ENCODE measurements at regions not wholly inside any gene's neighbourhood (a gene's known extent, or its start where the extent isn't known, plus 50 kb on each side); places are given as distances from the start of the nearest gene placed in this dataset.

DNA sequence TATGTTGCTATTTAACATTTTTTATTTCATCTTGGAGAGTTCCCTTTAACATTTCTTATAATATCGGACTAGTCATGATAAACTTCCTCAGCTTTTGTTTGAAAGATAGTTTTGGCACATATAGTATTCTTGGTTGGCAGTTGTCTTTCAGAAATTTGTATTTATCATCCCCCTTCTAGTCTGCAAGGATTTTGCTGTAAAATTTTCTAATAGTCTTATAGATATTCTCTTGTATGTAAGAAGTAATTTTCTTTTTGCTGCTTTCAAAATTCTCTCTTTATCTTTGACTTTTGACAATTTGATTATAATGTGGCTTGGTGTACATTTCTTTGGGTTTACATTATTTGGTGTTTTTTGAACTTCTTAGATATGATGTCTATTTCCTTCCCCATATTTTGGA lies 116.0 kb upstream of the AVPR1A start:
- H3K4me1 ChIP-seq: no peaks in the 10 kb centered on the region
- TF ChIP-seq, protein P1, sequence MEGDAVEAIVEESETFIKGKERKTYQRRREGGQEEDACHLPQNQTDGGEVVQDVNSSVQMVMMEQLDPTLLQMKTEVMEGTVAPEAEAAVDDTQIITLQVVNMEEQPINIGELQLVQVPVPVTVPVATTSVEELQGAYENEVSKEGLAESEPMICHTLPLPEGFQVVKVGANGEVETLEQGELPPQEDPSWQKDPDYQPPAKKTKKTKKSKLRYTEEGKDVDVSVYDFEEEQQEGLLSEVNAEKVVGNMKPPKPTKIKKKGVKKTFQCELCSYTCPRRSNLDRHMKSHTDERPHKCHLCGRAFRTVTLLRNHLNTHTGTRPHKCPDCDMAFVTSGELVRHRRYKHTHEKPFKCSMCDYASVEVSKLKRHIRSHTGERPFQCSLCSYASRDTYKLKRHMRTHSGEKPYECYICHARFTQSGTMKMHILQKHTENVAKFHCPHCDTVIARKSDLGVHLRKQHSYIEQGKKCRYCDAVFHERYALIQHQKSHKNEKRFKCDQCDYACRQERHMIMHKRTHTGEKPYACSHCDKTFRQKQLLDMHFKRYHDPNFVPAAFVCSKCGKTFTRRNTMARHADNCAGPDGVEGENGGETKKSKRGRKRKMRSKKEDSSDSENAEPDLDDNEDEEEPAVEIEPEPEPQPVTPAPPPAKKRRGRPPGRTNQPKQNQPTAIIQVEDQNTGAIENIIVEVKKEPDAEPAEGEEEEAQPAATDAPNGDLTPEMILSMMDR (IDR thresholded peaks at IDR 0.05): no peak
- TF ChIP-seq EP300 (IDR thresholded peaks at IDR 0.05): no peak
- H3K27ac ChIP-seq: no peak overlapping the region
- H3K9me3 ChIP-seq: peaks cover 10% of the 10 kb centered on the region
- no peaks in the 10 kb centered on the region for H3K36me3 ChIP-seq
- H3K4me3 ChIP-seq: no peak overlapping the region
- no peak for DNase-seq (ENCODE audit: low spot score in 2 of 2)
- WGBS: 93% methylated on average over 1 of the region's 1 CpG
- no peaks in the 10 kb centered on the region for H3K27me3 ChIP-seq

DNA sequence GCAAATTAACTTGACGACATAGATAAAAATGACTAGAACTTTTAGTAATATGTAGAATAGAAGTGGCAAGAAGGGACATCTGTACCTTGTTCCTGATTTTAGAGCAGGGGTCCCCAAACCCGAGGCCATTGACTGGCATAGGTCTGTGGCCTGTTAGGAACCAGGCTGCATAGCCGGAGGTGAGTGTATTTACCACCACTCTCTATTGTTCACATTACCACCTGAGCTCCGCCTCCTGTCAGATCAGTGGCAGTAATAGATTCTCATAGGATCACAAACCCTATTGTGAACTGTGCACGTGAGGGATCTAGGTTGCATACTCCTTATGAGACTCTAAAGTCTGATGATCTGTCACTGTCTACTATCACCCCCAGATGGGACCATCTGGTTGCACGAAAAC lies 113.6 kb upstream of the AVPR1A start:
- H3K4me1 ChIP-seq: no peaks in the 10 kb centered on the region
- 83% methylated on average over 6 of the region's 6 CpGs for WGBS
- DNase-seq (ENCODE audit: low spot score in 2 of 2): no peak
- H3K36me3 ChIP-seq: no peaks in the 10 kb centered on the region
- TF ChIP-seq POLR2A (IDR thresholded peaks at IDR 0.05) (no peak), POLR2AphosphoS5 (IDR thresholded peaks at IDR 0.05) (no peak), EP300 (IDR thresholded peaks at IDR 0.05) (no peak)
- TF ChIP-seq, protein P1 (IDR thresholded peaks at IDR 0.05): no peak
- no peak overlapping the region for H3K27ac ChIP-seq
- peaks cover 10% of the 10 kb centered on the region for H3K9me3 ChIP-seq
- no peak overlapping the region for H3K4me3 ChIP-seq
- no peaks in the 10 kb centered on the region for H3K27me3 ChIP-seq

DNA sequence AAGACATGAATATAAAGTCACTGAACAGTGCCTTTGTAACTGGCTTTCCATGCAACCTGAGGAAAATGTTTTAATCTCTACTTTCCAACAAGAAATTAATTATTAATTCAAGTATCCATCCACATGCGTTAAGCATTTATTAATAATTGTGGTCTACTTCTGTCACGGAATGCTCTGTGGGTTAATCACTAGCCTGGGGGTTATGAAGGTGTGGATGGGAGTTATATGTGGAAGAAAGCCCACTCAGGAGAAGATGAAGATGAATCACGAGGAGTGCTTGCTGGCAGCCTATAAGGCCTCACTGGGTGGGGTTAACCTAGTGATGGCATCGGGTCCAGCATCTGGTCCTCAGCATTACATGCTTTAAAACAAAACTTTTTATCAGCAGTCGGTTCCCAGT lies 99.5 kb upstream of the AVPR1A start:
- DNase-seq (ENCODE audit: low spot score in 2 of 2): no peak
- no peaks in the 10 kb centered on the region for H3K36me3 ChIP-seq
- no peaks in the 10 kb centered on the region for H3K9me3 ChIP-seq
- no peak overlapping the region for H3K27ac ChIP-seq
- TF ChIP-seq, protein P1 (IDR thresholded peaks at IDR 0.05): no peak
- TF ChIP-seq POLR2AphosphoS5 (IDR thresholded peaks at IDR 0.05) (no peak), EP300 (IDR thresholded peaks at IDR 0.05) (no peak), POLR2A (IDR thresholded peaks at IDR 0.05) (no peak)
- H3K27me3 ChIP-seq: no peaks in the 10 kb centered on the region
- WGBS: 81% methylated on average over 5 of the region's 5 CpGs
- no peak overlapping the region for H3K4me3 ChIP-seq
- no peaks in the 10 kb centered on the region for H3K4me1 ChIP-seq

DNA sequence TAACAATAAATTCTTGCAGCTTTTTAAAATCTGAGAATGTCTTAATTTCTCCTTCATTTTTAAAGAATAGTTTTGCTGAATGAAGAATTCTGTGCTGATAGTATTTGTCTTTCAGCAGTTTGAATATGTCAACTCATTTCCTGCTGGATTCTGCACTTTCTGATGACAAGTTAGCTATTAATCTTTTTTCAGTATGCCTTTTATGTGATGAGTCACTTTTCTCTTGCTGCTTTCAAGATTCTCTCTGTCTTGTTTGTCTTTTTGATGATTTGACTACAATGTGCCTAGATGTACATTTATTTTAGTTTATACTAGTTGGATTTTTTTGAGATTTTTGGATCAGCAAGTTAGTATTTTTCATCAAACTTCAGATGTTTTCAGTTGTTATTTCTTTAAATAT lies 87.9 kb upstream of the AVPR1A start:
- no peak overlapping the region for H3K27ac ChIP-seq
- no peak overlapping the region for H3K4me3 ChIP-seq
- H3K9me3 ChIP-seq: peaks cover 5% of the 10 kb centered on the region
- H3K27me3 ChIP-seq: no peaks in the 10 kb centered on the region
- TF ChIP-seq POLR2AphosphoS5 (IDR thresholded peaks at IDR 0.05) (no peak), EP300 (IDR thresholded peaks at IDR 0.05) (no peak), POLR2A (IDR thresholded peaks at IDR 0.05) (no peak)
- TF ChIP-seq, protein P1 (IDR thresholded peaks at IDR 0.05): no peak
- DNase-seq (ENCODE audit: low spot score in 2 of 2): no peak
- no peaks in the 10 kb centered on the region for H3K36me3 ChIP-seq
- H3K4me1 ChIP-seq: no peaks in the 10 kb centered on the region

DNA sequence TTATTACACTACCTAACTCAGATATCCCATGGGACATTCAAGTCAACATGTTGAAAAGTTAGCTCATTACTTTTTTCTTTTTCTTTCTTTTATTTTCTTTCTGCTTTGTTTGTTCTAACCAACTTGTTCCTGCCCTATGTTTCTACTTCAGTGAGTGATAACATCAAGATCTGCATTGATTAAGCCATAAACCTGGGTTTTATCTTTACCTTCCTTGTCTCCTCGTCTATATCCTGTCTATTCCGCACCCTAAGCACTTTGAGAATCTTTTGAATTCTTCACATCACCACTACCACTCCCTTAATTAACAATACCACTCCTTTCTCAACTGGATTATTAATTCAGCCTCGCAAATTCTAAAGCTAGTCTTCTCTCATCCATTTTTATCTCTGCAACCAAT lies 81.9 kb upstream of the AVPR1A start:
- Histone ChIP-seq H3K27me3 (no peaks in the 10 kb centered on the region), H3K9me3 (no peaks in the 10 kb centered on the region), H3K36me3 (no peaks in the 10 kb centered on the region), H3K4me1 (no peaks in the 10 kb centered on the region), H3K27ac (no peak overlapping the region), H3K4me3 (no peak overlapping the region)
- 78% methylated on average over 3 of the region's 3 CpGs for WGBS
- no peak for TF ChIP-seq POLR2A (IDR thresholded peaks at IDR 0.05)
- no peak for TF ChIP-seq POLR2AphosphoS5 (IDR thresholded peaks at IDR 0.05)
- no peak for TF ChIP-seq EP300 (IDR thresholded peaks at IDR 0.05)
- TF ChIP-seq, protein P1 (IDR thresholded peaks at IDR 0.05): no peak
- no peak for DNase-seq (ENCODE audit: low spot score in 2 of 2)

Data from suprapubic skin (tissue), 4 donors.